HG03064 (cell line): ENCODE measurements at regions not wholly inside any gene's neighbourhood (a gene's known extent, or its start where the extent isn't known, plus 50 kb on each side); places are given as distances from the start of the nearest gene placed in this dataset.

Experiments
- ATAC-seq: cut with Tn5 transposase; IDR thresholded peaks from one replicate; pipeline ENCODE4 v1.9.1; 2021; ENCODE audit warnings: low read depth; ENCODE audit not compliant: unreplicated experiment

GRCh38 chr14:101704140-101704539 is 57.4 kb upstream of the PPP2R5C start:
- no peak for ATAC-seq

- ATAC-seq: no peak
Observed at GRCh38 chr14:101705733-101706508, 55.6 kb upstream of the PPP2R5C start.

- no peak for ATAC-seq
Observed at GRCh38 chr14:101706509-101707067, 54.9 kb upstream of the PPP2R5C start.

GRCh38 chr14:101707068-101707842 is 54.3 kb upstream of the PPP2R5C start:
- ATAC-seq: no peak

- no peak for ATAC-seq
Observed at GRCh38 chr14:101707863-101708620, 53.5 kb upstream of the PPP2R5C start.

- no peak for ATAC-seq
Observed at GRCh38 chr14:101708853-101709532, 52.5 kb upstream of the PPP2R5C start.

GRCh38 chr14:101709533-101709881 is 52.0 kb upstream of the PPP2R5C start:
- no peak for ATAC-seq

- ATAC-seq: no peak
Observed at GRCh38 chr14:101709962-101710931, 51.3 kb upstream of the PPP2R5C start.

GRCh38 chr14:101711041-101711856 is 50.3 kb upstream of the PPP2R5C start:
- ATAC-seq: no peak
